ENCODE measurements at regions not wholly inside any gene's neighbourhood (a gene's known extent, or its start where the extent isn't known, plus 50 kb on each side); places are given as distances from the start of the nearest gene placed in this dataset.

- no peak for DNase-seq (ENCODE audit: low read depth)
- TF ChIP-seq POLR2A (IDR thresholded peaks at IDR 0.05; ENCODE audit: extremely low read depth, insufficient read length) (no peak), MYC (IDR thresholded peaks at IDR 0.05; ENCODE audit: low read depth, low read length) (no peak), MAX (IDR thresholded peaks at IDR 0.05; ENCODE audit: low read depth, low read length) (no peak), CTCF (IDR thresholded peaks at IDR 0.05; ENCODE audit: low read depth, low read length) (no peak)
- H3K4me3 ChIP-seq (ENCODE audit: low read depth, low read length) = no peak overlapping the region
Measured at GRCh38 chr11:134654161-134654915, 242.3 kb upstream of the B3GAT1 start.

GRCh38 chr11:134652586-134653255 is 240.7 kb upstream of the B3GAT1 start:
- DNase-seq (ENCODE audit: low read depth) = no peak
- H3K4me3 ChIP-seq (ENCODE audit: low read depth, low read length) = no peak overlapping the region
- TF ChIP-seq MAX (IDR thresholded peaks at IDR 0.05; ENCODE audit: low read depth, low read length) (no peak), MYC (IDR thresholded peaks at IDR 0.05; ENCODE audit: low read depth, low read length) (no peak), POLR2A (IDR thresholded peaks at IDR 0.05; ENCODE audit: extremely low read depth, insufficient read length) (no peak), CTCF (IDR thresholded peaks at IDR 0.05; ENCODE audit: low read depth, low read length) (no peak)

GRCh38 chr11:134647066-134647743 is 235.2 kb upstream of the B3GAT1 start:
- no peak overlapping the region for H3K4me3 ChIP-seq (ENCODE audit: low read depth, low read length)
- DNase-seq (ENCODE audit: low read depth) = no peak
- no peak for TF ChIP-seq POLR2A (IDR thresholded peaks at IDR 0.05; ENCODE audit: extremely low read depth, insufficient read length)

GRCh38 chr11:134646561-134646960 is 234.5 kb upstream of the B3GAT1 start:
- TF ChIP-seq MAX (IDR thresholded peaks at IDR 0.05; ENCODE audit: low read depth, low read length) (no peak), MYC (IDR thresholded peaks at IDR 0.05; ENCODE audit: low read depth, low read length) (no peak), CTCF (IDR thresholded peaks at IDR 0.05; ENCODE audit: low read depth, low read length) (no peak), POLR2A (IDR thresholded peaks at IDR 0.05; ENCODE audit: extremely low read depth, insufficient read length) (no peak)
- no peak for DNase-seq (ENCODE audit: low read depth)
- H3K4me3 ChIP-seq (ENCODE audit: low read depth, low read length) = no peak overlapping the region

GRCh38 chr11:134645576-134645975 is 233.5 kb upstream of the B3GAT1 start:
- no peak for DNase-seq (ENCODE audit: low read depth)
- no peak for TF ChIP-seq MYC (IDR thresholded peaks at IDR 0.05; ENCODE audit: low read depth, low read length)
- H3K4me3 ChIP-seq (ENCODE audit: low read depth, low read length) = no peak overlapping the region

GRCh38 chr11:134644476-134645456 is 232.7 kb upstream of the B3GAT1 start:
- no peak overlapping the region for H3K4me3 ChIP-seq (ENCODE audit: low read depth, low read length)
- no peak for TF ChIP-seq MYC (IDR thresholded peaks at IDR 0.05; ENCODE audit: low read depth, low read length)
- no peak for TF ChIP-seq MAX (IDR thresholded peaks at IDR 0.05; ENCODE audit: low read depth, low read length)
- no peak for TF ChIP-seq POLR2A (IDR thresholded peaks at IDR 0.05; ENCODE audit: extremely low read depth, insufficient read length)
- TF ChIP-seq CTCF (IDR thresholded peaks at IDR 0.05; ENCODE audit: low read depth, low read length) = no peak
- DNase-seq (ENCODE audit: low read depth) = no peak

Measured in NB4 (cell line).